Naive thymus-derived CD8-positive, alpha-beta T cell (primary cell): ENCODE measurements at regions not wholly inside any gene's neighbourhood (a gene's known extent, or its start where the extent isn't known, plus 50 kb on each side); places are given as distances from the start of the nearest gene placed in this dataset.
"Not testable (repeated sequence)": the region's sequence is repeated elsewhere in the genome, so short reads cannot be mapped to it uniquely, and the experiment has no call there.

ENCODE experiments used
- ATAC-seq, 2 donors: fragments of 150-1000 bp; cut with Tn5 transposase in 1 of 2; sonication (Bioruptor Pico), chemical (Tn5 transposase) in 1 of 2; 1 replicate in 1 of 2; 2 replicates in 1 of 2; pipeline ENCODE4 v1.10.0; 2021; ENCODE audit warnings: mild to moderate bottlenecking in 2 of 2, moderate library complexity in 2 of 2
- POLR2A ChIA-PET: fragments of 350-600 bp; sonication (Branson Sonifier 250); formaldehyde crosslinking; loops from one replicate; lab custom pipeline; 2021; ENCODE audit warnings: antibody characterized with exemption; lab: Charles Lee
- DNase-seq, 10 donors: peaks; one replicate each; pipeline versions ENCODE4 v3.0.0 to v3.0.0-alpha.2; 2020 to 2022
- H3K27ac Mint-ChIP-seq, 10 donors: one replicate each; pipeline ENCODE4 v1.8.0; 2020 to 2022; ENCODE audit warnings: mild to moderate bottlenecking in 10 of 10, mixed read lengths in 10 of 10, moderate library complexity in 4 of 10, inconsistent platforms in 1 of 10
- H3K27me3 Mint-ChIP-seq, 5 donors: one replicate each; pipeline ENCODE4 v1.8.0; 2021 to 2022; ENCODE audit warnings: mixed read lengths in 5 of 5
- H3K36me3 Mint-ChIP-seq, 3 donors: one replicate each; pipeline ENCODE4 v1.8.0; 2020 to 2022; ENCODE audit warnings: mixed read lengths in 3 of 3, mild to moderate bottlenecking in 2 of 3, inconsistent platforms in 1 of 3
- H3K4me1 Mint-ChIP-seq, 4 donors: one replicate each; pipeline ENCODE4 v1.8.0; 2021 to 2022; ENCODE audit warnings: mixed read lengths in 4 of 4
- H3K4me3 Mint-ChIP-seq, 10 donors: one replicate each; pipeline ENCODE4 v1.8.0; 2020 to 2022; ENCODE audit warnings: mild to moderate bottlenecking in 10 of 10, mixed read lengths in 10 of 10, moderate library complexity in 6 of 10, inconsistent platforms in 1 of 10
- H3K9me3 Mint-ChIP-seq, 9 donors: one replicate each; pipeline ENCODE4 v1.8.0; 2020 to 2022; ENCODE audit warnings: mixed read lengths in 9 of 9, mild to moderate bottlenecking in 3 of 9, inconsistent platforms in 1 of 9, moderate library complexity in 1 of 9

DNA sequence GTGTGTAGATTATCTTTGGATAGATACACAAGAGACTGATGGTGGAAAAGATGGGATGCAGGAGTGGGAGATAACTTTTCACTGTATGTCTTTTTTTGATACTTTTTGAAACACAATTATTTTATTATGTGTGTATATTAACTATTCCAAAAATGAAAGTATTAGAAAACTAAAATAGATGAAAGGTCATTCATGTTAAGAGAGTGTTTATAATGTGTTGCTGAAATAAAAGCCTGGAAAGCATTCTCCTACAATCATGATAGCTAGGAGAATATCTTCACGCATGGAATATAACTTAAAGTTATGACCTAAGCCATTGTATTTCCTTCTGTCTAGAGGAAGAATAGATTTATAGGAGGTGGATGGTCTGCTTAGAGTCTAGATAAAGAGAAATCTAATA, 154.8 kb upstream of the MAST4 start:
- H3K36me3 Mint-ChIP-seq: no peaks in the 10 kb centered on the region
- no peak overlapping the region for H3K27ac Mint-ChIP-seq
- no peaks in the 10 kb centered on the region for H3K27me3 Mint-ChIP-seq
- no peak for DNase-seq
- H3K9me3 Mint-ChIP-seq: peaks cover 0 to 6% (median 0%) of the 10 kb centered on the region in 9 donors
- H3K4me3 Mint-ChIP-seq: no peak overlapping the region
- POLR2A ChIA-PET: no interaction called here
- H3K4me1 Mint-ChIP-seq: no peaks in the 10 kb centered on the region
- ATAC-seq: no peak

- ATAC-seq (no peak), DNase-seq (no peak)
- H3K4me1 Mint-ChIP-seq: no peaks in the 10 kb centered on the region
- peaks cover 0 to 6% (median 0%) of the 10 kb centered on the region in 3 donors for H3K36me3 Mint-ChIP-seq
- no peak overlapping the region for H3K27ac Mint-ChIP-seq
- no peak overlapping the region for H3K4me3 Mint-ChIP-seq
- H3K27me3 Mint-ChIP-seq: peaks cover 0 to 8% (median 0%) of the 10 kb centered on the region in 5 donors
- peaks cover 4 to 16% (median 11%) of the 10 kb centered on the region in 9 donors for H3K9me3 Mint-ChIP-seq
- POLR2A ChIA-PET: no interaction called here
These were observed 153.2 kb upstream of the MAST4 start for GRCh38 chr5:66442951-66443445.

DNA sequence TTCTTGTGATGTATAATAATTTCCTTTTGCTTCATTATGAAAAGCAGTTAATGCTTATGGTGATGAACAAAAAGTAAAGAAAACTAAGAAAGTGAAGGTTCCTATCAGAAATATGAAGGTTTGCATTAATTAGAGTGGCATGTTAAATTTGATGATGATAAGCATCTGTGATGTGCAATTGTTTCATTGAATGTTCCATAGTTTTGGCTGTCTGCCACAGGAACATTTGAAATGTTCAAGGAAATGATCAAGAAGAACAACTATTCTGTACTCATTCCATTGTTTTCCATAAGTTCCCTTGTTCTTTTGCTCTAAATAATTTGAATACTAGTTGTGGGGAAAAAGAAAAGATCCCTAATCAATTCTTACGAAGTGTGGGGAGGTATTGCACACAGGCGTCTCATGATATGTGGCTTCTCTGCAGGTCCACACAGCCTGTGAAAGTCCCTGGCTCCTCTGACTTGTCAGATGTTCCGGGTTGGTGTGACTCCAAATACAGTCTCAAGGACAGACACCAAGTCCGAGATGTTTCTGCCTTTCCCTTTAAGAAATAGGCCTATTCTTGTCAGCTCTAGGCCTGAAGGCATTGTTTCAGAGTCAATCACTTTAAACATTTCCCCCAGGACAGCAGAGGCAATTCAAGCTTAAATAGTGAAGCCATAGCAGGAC, 152.6 kb upstream of the MAST4 start:
- ATAC-seq (no peak), DNase-seq (no peak)
- H3K4me1 Mint-ChIP-seq: no peaks in the 10 kb centered on the region
- peaks cover 4 to 21% (median 13%) of the 10 kb centered on the region in 9 donors for H3K9me3 Mint-ChIP-seq
- no peak overlapping the region for H3K4me3 Mint-ChIP-seq
- H3K27me3 Mint-ChIP-seq: peaks cover 0 to 8% (median 0%) of the 10 kb centered on the region in 5 donors
- POLR2A ChIA-PET: no interaction called here
- H3K27ac Mint-ChIP-seq: no peak overlapping the region
- H3K36me3 Mint-ChIP-seq: peaks cover 0 to 6% (median 0%) of the 10 kb centered on the region in 3 donors

GRCh38 chr5:66448070-66448469, 148.1 kb upstream of the MAST4 start:
- not testable (repeated sequence) for ATAC-seq

GRCh38 chr5:66450237-66450636, 146.0 kb upstream of the MAST4 start:
- Mint-ChIP-seq H3K27me3 (peaks cover 5 to 18% (median 6%) of the 10 kb centered on the region in 5 donors), H3K4me3 (no peak overlapping the region)
- ATAC-seq: no peak

More at GRCh38 chr5:66448070-66448469, 148.1 kb upstream of the MAST4 start:
- H3K4me3 Mint-ChIP-seq, H3K27ac Mint-ChIP-seq, H3K4me1 Mint-ChIP-seq, DNase-seq, POLR2A ChIA-PET: not testable (repeated sequence)
- Mint-ChIP-seq H3K9me3 (peaks cover 4 to 41% (median 21%) of the 10 kb centered on the region in 9 donors), H3K36me3 (peaks cover 0 to 16% (median 0%) of the 10 kb centered on the region in 3 donors), H3K27me3 (peaks cover 5 to 18% (median 6%) of the 10 kb centered on the region in 5 donors)

DNA sequence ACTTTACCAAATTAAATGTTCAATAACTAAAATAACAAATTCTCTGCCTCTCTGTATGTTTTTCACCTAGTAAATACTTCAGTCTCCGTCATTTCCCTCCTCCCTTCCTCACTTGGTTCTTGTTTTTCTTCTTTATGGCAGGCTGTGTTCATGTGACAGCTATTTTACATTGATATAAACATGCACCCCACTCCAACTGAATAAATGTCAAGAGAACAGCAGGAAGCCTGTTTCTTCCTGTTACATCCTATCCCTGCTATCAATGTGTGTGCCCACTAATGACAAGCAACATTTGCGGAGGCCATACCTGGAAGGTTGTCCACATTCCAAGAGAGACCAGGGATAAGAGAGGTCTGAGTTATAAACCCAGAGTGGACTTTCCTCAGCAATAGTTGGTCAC, 145.2 kb upstream of the MAST4 start:
- peaks cover 0 to 16% (median 0%) of the 10 kb centered on the region in 3 donors for H3K36me3 Mint-ChIP-seq
- no peak overlapping the region for H3K27ac Mint-ChIP-seq
- ATAC-seq (no peak), DNase-seq (no peak)
- peaks cover 5 to 18% (median 6%) of the 10 kb centered on the region in 5 donors for H3K27me3 Mint-ChIP-seq
- POLR2A ChIA-PET: no interaction called here
- H3K9me3 Mint-ChIP-seq: peaks cover 4 to 41% (median 21%) of the 10 kb centered on the region in 9 donors
- no peak overlapping the region for H3K4me3 Mint-ChIP-seq
- H3K4me1 Mint-ChIP-seq: no peaks in the 10 kb centered on the region

More at GRCh38 chr5:66450237-66450636, 146.0 kb upstream of the MAST4 start:
- peaks cover 0 to 16% (median 0%) of the 10 kb centered on the region in 3 donors for H3K36me3 Mint-ChIP-seq
- DNase-seq: no peak
- no peaks in the 10 kb centered on the region for H3K4me1 Mint-ChIP-seq
- H3K9me3 Mint-ChIP-seq: peaks cover 4 to 41% (median 21%) of the 10 kb centered on the region in 9 donors
- H3K27ac Mint-ChIP-seq: no peak overlapping the region
- POLR2A ChIA-PET: no interaction called here

DNA sequence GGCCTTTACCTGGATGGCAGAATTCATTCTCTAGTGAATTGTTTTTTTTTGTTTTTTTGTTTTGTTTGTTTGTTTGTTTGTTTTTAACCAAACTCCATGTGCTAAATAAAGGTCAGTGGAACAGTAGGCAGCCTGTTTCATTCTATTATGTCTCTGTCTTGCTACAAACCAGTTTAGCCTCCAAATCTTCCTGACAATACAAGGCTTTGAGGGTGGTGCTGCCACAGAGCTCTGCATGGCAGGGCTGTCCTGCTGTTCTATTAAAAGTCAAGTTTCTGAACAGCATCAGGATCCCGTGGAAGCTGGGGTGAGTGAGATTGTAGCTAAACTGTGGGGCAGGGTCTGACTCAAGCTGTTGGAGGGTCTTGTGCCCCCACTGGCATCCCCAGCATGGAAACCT, 144.1 kb upstream of the MAST4 start:
- ATAC-seq (no peak), DNase-seq (no peak)
- H3K4me3 Mint-ChIP-seq: no peak overlapping the region
- no peaks in the 10 kb centered on the region for H3K4me1 Mint-ChIP-seq
- POLR2A ChIA-PET: no interaction called here
- peaks cover 2 to 35% (median 21%) of the 10 kb centered on the region in 9 donors for H3K9me3 Mint-ChIP-seq
- H3K27me3 Mint-ChIP-seq: peaks cover 5 to 18% (median 7%) of the 10 kb centered on the region in 5 donors
- peaks cover 0 to 14% (median 0%) of the 10 kb centered on the region in 3 donors for H3K36me3 Mint-ChIP-seq
- no peak overlapping the region for H3K27ac Mint-ChIP-seq

DNA sequence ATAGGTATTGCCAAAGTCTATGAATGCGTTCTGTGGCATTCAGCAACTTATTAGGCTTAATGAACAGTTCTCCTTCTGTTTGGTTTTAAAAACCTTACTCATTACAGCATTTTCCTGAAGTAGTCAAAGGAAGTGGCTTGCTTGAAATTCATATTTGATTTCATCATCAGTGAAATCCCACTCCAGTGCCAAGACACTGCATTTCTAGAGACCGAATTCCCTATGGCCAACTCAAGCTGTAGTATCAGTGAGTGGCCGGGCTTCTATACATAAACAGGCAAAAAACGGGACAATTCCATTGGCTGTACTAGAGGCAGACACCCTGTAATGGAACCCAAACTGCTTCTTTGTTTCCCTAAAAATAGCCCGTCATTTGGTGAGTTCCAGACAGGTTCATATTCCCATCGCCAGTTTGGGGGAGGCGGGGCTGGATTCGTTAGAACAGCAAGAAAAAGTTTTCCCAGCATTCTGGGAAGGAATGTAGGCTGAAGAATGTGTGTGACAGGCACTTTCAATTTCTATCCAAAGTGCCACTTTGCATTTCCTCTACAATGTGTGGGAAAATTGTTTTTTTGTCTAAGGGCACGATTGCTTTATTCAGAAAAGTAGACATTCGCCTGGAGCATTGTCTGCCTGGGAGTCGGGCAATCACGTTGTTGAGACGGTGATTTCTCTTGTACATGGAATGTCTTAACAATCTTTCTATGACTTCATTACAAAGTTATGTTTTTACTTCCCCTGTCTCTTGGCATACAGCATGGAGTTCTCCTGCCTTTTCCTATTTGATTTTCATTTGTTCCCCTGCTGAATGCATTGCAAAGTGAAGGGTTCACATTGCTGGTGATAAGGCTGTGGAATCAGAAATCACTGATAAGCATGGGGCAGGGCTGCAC, 141.8 kb upstream of the MAST4 start:
- no peak for ATAC-seq
- Mint-ChIP-seq H3K27me3 (peaks cover 4 to 18% (median 7%) of the 10 kb centered on the region in 5 donors), H3K27ac (no peak overlapping the region), H3K36me3 (peaks cover 0 to 4% (median 0%) of the 10 kb centered on the region in 3 donors), H3K4me1 (no peaks in the 10 kb centered on the region), H3K9me3 (peaks cover 0 to 15% (median 5%) of the 10 kb centered on the region in 9 donors), H3K4me3 (no peak overlapping the region)
- no peak for DNase-seq
- POLR2A ChIA-PET: no interaction called here

- DNase-seq (no peak), ATAC-seq (no peak)
- Mint-ChIP-seq H3K4me1 (no peaks in the 10 kb centered on the region), H3K4me3 (no peak overlapping the region), H3K36me3 (no peaks in the 10 kb centered on the region), H3K27me3 (peaks cover 0 to 6% (median 5%) of the 10 kb centered on the region in 5 donors), H3K9me3 (peaks cover 0 to 4% (median 0%) of the 10 kb centered on the region in 9 donors), H3K27ac (no peak overlapping the region)
- POLR2A ChIA-PET: no interaction called here
These were observed 136.5 kb upstream of the MAST4 start for GRCh38 chr5:66459728-66460127.

DNA sequence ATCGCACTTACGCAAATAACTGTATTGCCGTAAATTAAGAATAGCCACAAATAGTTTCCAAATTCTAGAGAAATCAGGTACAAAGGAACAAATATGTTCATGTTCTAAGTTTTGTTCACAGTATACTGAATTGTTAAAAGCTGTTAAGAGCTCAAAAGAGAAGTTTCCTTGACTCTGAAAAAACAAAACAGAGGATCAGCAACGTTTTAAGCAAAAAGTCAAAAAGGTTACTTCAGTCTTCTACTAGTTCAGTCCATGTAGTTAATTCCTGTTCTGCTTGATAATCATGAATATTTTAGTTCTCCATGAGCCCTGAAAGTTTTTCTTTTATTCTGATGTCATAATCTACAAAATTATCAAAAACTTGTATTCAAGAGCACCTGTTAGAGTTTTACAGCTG, 128.6 kb upstream of the MAST4 start:
- Mint-ChIP-seq H3K36me3 (peaks cover 0 to 12% (median 0%) of the 10 kb centered on the region in 3 donors), H3K27me3 (peaks cover 0 to 5% (median 3%) of the 10 kb centered on the region in 5 donors), H3K9me3 (peaks cover 0 to 33% (median 12%) of the 10 kb centered on the region in 9 donors), H3K4me3 (no peak overlapping the region), H3K27ac (no peak overlapping the region), H3K4me1 (no peaks in the 10 kb centered on the region)
- ATAC-seq (no peak), DNase-seq (no peak)
- POLR2A ChIA-PET: no interaction called here

DNA sequence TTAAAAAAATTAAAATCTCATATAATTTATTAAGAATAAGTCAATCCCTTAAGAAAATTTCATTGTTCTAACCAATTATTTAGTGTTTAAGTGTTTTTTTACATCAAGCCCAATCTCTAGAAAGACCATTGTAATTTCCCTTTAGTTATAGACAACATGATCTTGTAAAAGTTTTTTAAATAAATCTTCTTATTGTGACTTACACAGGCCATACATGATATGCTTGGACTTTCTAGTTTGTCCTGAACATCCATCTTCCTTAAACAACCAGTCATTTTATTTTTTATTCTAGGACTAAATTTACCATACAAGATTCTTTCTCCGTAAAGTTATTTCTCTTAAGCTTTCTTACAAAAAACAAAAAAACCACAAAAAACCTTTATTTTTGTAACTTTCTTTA, 126.5 kb upstream of the MAST4 start:
- ATAC-seq: no peak
- POLR2A ChIA-PET: no interaction called here
- peaks cover 0 to 20% (median 4%) of the 10 kb centered on the region in 5 donors for H3K27me3 Mint-ChIP-seq
- no peak for DNase-seq
- H3K4me3 Mint-ChIP-seq: no peak overlapping the region
- peaks cover 0 to 2% (median 0%) of the 10 kb centered on the region in 4 donors for H3K4me1 Mint-ChIP-seq
- peaks cover 0 to 33% (median 12%) of the 10 kb centered on the region in 9 donors for H3K9me3 Mint-ChIP-seq
- peaks cover 0 to 12% (median 0%) of the 10 kb centered on the region in 3 donors for H3K36me3 Mint-ChIP-seq
- no peak overlapping the region for H3K27ac Mint-ChIP-seq

- Mint-ChIP-seq H3K4me1 (peaks cover 0 to 2% (median 0%) of the 10 kb centered on the region in 4 donors), H3K27ac (no peak overlapping the region), H3K27me3 (peaks cover 0 to 20% (median 2%) of the 10 kb centered on the region in 5 donors), H3K9me3 (peaks cover 0 to 29% (median 8%) of the 10 kb centered on the region in 9 donors), H3K4me3 (no peak overlapping the region), H3K36me3 (no peaks in the 10 kb centered on the region)
- DNase-seq: no peak
- POLR2A ChIA-PET: no interaction called here
- ATAC-seq: no peak
These were observed 124.2 kb upstream of the MAST4 start for GRCh38 chr5:66472010-66472409.
